A549 (cell line): ENCODE measurements at regions not wholly inside any gene's neighbourhood (a gene's known extent, or its start where the extent isn't known, plus 50 kb on each side); places are given as distances from the start of the nearest gene placed in this dataset.

ENCODE experiments used
- CHD2 ChIP-seq: fragments of 150-350 bp; IDR thresholded peaks from 2 replicates; pipeline ENCODE4 v1.6.1; 2014; ENCODE audit warnings: low read length; ENCODE audit not compliant: partially characterized antibody
- CTCF ChIP-seq: fragments of >200 bp; sonication (Bioruptor Twin); formaldehyde crosslinking; IDR thresholded peaks from 3 replicates; pipeline ENCODE4 v1.5.1; 2016
- E2F6 ChIP-seq: IDR thresholded peaks from 2 replicates; pipeline ENCODE4 v1.6.1; 2012; ENCODE audit warnings: low read depth, borderline replicate concordance
- HOXA7 ChIP-seq: fragments of 250-450 bp; sonication (Bioruptor Pico); IDR thresholded peaks from 2 replicates; pipeline ENCODE4 v1.5.0; 2020; ENCODE audit warnings: mild to moderate bottlenecking, moderate library complexity
- JUN ChIP-seq, 2 experiments: fragments of >200 bp; sonication (Bioruptor Twin); formaldehyde crosslinking; IDR thresholded peaks; 2 replicates in 1 of 2; 3 replicates in 1 of 2; pipeline ENCODE4 v1.6.1; 2016 to 2017
- MYC ChIP-seq: IDR thresholded peaks from 2 replicates; pipeline ENCODE4 v1.6.1; 2012; ENCODE audit warnings: mild to moderate bottlenecking, inconsistent platforms, low read length, improper control_type of control experiment, borderline replicate concordance
- PHF8 ChIP-seq: fragments of 200-600 bp; sonication (generic); IDR thresholded peaks from 2 replicates; pipeline ENCODE4 v1.6.1; 2016; ENCODE audit warnings: low read depth, mild to moderate bottlenecking, antibody characterized with exemption, moderate library complexity, borderline replicate concordance
- RARB ChIP-seq: fragments of 250-450 bp; sonication (Bioruptor Pico); IDR thresholded peaks from 2 replicates; pipeline ENCODE4 v1.8.0; 2021; ENCODE audit warnings: mild to moderate bottlenecking, moderate library complexity
- REST ChIP-seq: fragments of 200-600 bp; sonication (generic); IDR thresholded peaks from 2 replicates; pipeline ENCODE4 v1.6.1; 2016; ENCODE audit warnings: antibody characterized with exemption, mild to moderate bottlenecking, moderate library complexity
- RFX5 ChIP-seq: fragments of 450-650 bp; IDR thresholded peaks from 2 replicates; pipeline ENCODE4 v1.7.1; 2014; ENCODE audit warnings: antibody characterized with exemption, mild to moderate bottlenecking, moderate library complexity
- SMC3 ChIP-seq: fragments of >200 bp; sonication (Bioruptor Twin); formaldehyde crosslinking; IDR thresholded peaks from 3 replicates; pipeline ENCODE4 v1.6.1; 2018; ENCODE audit warnings: inconsistent platforms

- TF ChIP-seq REST (no peak), CTCF (no peak), SMC3 (no peak), E2F6 (no peak), CHD2 (no peak), PHF8 (no peak), RFX5 (no peak), JUN (IDR thresholded peaks at IDR 0.05) (no peak), HOXA7 (CRISPR knock-in tag) (no peak), MYC (no peak), RARB (CRISPR knock-in tag) (no peak)
Measured at GRCh38 chr14:58946431-58946830, 242.0 kb upstream of the DAAM1 start.
